GM18867 (cell line): ENCODE measurements at regions not wholly inside any gene's neighbourhood (a gene's known extent, or its start where the extent isn't known, plus 50 kb on each side); places are given as distances from the start of the nearest gene placed in this dataset.
"Not testable (repeated sequence)": the region's sequence is repeated elsewhere in the genome, so short reads cannot be mapped to it uniquely, and the experiment has no call there.

ENCODE experiments used
- ATAC-seq: cut with Tn5 transposase; IDR thresholded peaks from one replicate; pipeline ENCODE4 v1.9.1; 2021; ENCODE audit warnings: mild to moderate bottlenecking, moderate library complexity; ENCODE audit not compliant: unreplicated experiment

GRCh38 chr3:166118049-166118448, 280.8 kb upstream of the BCHE start:
- no peak for ATAC-seq

- ATAC-seq, result no peak
These were observed 277.2 kb upstream of the BCHE start for GRCh38 chr3:166114448-166114847.

- ATAC-seq, result no peak
These were observed 274.3 kb upstream of the BCHE start for GRCh38 chr3:166111562-166111961.

- ATAC-seq, result no peak
These were observed 272.9 kb upstream of the BCHE start for GRCh38 chr3:166110102-166110501.

GRCh38 chr3:166104938-166105337, 267.7 kb upstream of the BCHE start:
- ATAC-seq, result no peak

GRCh38 chr3:166100730-166101129, 263.5 kb upstream of the BCHE start:
- ATAC-seq, result no peak

GRCh38 chr3:166089575-166089974, 252.4 kb upstream of the BCHE start:
- no peak for ATAC-seq

GRCh38 chr3:166085164-166085856, 248.1 kb upstream of the BCHE start:
- ATAC-seq, result no peak

- ATAC-seq, result no peak
These were observed 242.9 kb upstream of the BCHE start for GRCh38 chr3:166080096-166080495.

GRCh38 chr3:166071831-166072230, 234.6 kb upstream of the BCHE start:
- no peak for ATAC-seq

GRCh38 chr3:166064476-166064875, 227.3 kb upstream of the BCHE start:
- ATAC-seq, result no peak

- ATAC-seq, result no peak
These were observed 223.7 kb upstream of the BCHE start for GRCh38 chr3:166060789-166061479.

GRCh38 chr3:166052440-166052839, 215.2 kb upstream of the BCHE start:
- no peak for ATAC-seq

GRCh38 chr3:166029507-166029906, 192.3 kb upstream of the BCHE start:
- no peak for ATAC-seq

GRCh38 chr3:166013073-166013679, 176.0 kb upstream of the BCHE start:
- ATAC-seq, result peak; percentile 44

GRCh38 chr3:166011771-166012170, 174.5 kb upstream of the BCHE start:
- ATAC-seq, result no peak

GRCh38 chr3:166005126-166005525, 167.9 kb upstream of the BCHE start:
- no peak for ATAC-seq

GRCh38 chr3:165994293-165994692, 157.1 kb upstream of the BCHE start:
- no peak for ATAC-seq

- no peak for ATAC-seq
These were observed 147.4 kb upstream of the BCHE start for GRCh38 chr3:165984589-165984988.

GRCh38 chr3:165983284-165983683, 146.1 kb upstream of the BCHE start:
- ATAC-seq, result no peak

- no peak for ATAC-seq
These were observed 144.1 kb upstream of the BCHE start for GRCh38 chr3:165981318-165981717.

GRCh38 chr3:165960825-165961224, 123.6 kb upstream of the BCHE start:
- not testable (repeated sequence) for ATAC-seq
